Caki2 (cell line): ENCODE measurements at regions not wholly inside any gene's neighbourhood (a gene's known extent, or its start where the extent isn't known, plus 50 kb on each side); places are given as distances from the start of the nearest gene placed in this dataset.

Experiments
- DNase-seq: peaks from one replicate; pipeline ENCODE4 v3.0.0-alpha.2; 2015; ENCODE audit warnings: low read depth
- in situ Hi-C: cut with HindIII; loops from 2 replicates; pipeline ENCODE4 v1.10.0; 2016; ENCODE audit warnings: low sequenced_read_pairs, low pct_unique_long_range_greater_than_20kb, mixed read lengths

DNA sequence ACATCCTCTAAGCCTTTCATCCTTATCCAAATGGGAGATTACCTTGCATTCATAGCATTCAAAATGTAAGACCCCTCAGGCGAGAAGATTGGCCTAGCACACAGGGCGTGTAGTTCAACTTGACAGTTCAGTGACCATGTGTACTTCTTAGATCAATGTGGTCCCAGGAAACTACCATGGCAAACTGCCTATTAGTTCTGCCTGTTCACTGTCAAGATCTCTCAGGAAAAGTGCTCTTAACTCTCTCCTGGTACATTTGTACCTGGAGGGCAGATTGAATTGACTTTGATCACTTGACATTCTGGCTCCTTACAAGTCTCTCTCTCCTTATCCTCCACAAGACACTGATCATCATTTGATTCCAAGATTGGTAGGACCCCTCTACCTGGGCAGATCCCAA, 122.4 kb downstream of the CDC7 start:
- in situ Hi-C loops: no loop called here

GRCh38 chr1:91624331-91624730, 123.7 kb downstream of the CDC7 start:
- in situ Hi-C loops: no loop called here
- no peak for DNase-seq

More for the DNA sequence above, 122.4 kb downstream of the CDC7 start:
- DNase-seq: no peak
